GM13977 (cell line): ENCODE measurements at regions not wholly inside any gene's neighbourhood (a gene's known extent, or its start where the extent isn't known, plus 50 kb on each side); places are given as distances from the start of the nearest gene placed in this dataset.

ENCODE experiments used
- DNase-seq: peaks from one replicate; pipeline ENCODE4 v3.0.0; 2012; ENCODE audit warnings: low spot score
- in situ Hi-C: fragments of 300-500 bp; cut with MboI; formaldehyde crosslinking; loops from one replicate; pipeline ENCODE4 v1.12.0; 2022; ENCODE audit warnings: low sequenced_read_pairs, low pct_unique_long_range_greater_than_20kb, mixed read lengths, inconsistent platforms; ENCODE audit not compliant: unreplicated experiment
- TF ChIP-seq, protein P1 (sequence below): IDR thresholded peaks from 2 replicates; pipeline ENCODE4 v1.5.1; 2012; ENCODE audit warnings: mild to moderate bottlenecking, control low read depth; ENCODE audit not compliant: insufficient read depth; ENCODE audit errors: extremely low read depth, missing control alignments

DNA sequence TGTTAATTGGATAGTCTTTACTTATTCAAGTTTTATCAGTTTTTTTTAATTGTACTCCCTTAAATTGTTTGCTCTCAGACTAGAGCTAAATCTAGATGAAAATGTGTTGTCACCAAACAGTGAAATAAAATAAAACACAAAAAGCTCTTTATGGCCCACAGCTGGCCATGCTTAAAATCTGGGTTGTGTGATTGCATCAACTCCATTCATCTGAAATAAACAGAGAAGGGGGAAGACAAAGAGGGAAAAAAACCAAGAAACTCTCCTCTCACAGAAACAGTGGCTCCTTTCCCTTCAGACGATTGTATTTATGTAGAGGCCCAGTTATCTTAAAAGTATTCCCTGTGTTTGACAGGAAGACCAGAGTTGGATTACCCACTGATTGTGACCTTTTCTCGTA, 422.4 kb downstream of the IRX1 start:
- in situ Hi-C loops: no loop called here
- TF ChIP-seq, protein P1, sequence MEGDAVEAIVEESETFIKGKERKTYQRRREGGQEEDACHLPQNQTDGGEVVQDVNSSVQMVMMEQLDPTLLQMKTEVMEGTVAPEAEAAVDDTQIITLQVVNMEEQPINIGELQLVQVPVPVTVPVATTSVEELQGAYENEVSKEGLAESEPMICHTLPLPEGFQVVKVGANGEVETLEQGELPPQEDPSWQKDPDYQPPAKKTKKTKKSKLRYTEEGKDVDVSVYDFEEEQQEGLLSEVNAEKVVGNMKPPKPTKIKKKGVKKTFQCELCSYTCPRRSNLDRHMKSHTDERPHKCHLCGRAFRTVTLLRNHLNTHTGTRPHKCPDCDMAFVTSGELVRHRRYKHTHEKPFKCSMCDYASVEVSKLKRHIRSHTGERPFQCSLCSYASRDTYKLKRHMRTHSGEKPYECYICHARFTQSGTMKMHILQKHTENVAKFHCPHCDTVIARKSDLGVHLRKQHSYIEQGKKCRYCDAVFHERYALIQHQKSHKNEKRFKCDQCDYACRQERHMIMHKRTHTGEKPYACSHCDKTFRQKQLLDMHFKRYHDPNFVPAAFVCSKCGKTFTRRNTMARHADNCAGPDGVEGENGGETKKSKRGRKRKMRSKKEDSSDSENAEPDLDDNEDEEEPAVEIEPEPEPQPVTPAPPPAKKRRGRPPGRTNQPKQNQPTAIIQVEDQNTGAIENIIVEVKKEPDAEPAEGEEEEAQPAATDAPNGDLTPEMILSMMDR: no peak
- DNase-seq: no peak

DNA sequence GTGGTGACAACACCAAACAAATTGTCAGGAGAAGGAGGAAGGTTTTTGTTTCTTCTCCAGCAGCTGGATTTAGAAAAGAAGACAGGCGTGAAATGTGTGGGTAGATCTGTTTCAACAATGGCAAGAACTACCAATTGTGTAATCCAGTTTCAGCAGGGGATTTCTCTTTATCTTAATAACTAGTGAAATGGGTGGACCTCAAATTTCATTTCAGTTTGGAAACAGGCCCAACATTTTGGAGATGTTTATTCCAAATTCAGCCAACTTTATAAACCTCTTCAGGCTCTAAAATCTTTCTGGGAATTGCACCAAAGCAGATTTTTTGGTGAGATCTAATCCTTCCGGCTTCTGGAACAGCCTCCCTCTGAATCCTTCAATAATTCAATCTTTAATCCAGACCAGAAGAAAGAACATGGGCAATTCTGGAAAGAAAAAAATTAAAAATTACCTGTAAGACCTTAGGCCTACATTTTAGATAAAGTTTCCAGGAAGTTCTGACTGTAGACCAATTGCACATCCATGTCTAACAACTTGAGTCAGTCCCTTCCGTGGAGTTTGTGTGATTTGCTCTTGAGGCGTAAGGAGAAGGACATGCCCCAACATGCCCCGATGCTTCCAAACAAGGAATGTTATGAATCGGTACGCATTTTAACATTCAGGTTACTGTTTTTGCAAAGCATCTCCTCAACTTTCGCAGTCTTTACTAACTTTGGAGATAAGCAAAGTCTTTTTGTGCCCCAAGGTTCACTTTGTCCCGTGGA, 423.6 kb downstream of the IRX1 start:
- no peak for DNase-seq
- in situ Hi-C loops: no loop called here
- TF ChIP-seq, protein P1: no peak

DNA sequence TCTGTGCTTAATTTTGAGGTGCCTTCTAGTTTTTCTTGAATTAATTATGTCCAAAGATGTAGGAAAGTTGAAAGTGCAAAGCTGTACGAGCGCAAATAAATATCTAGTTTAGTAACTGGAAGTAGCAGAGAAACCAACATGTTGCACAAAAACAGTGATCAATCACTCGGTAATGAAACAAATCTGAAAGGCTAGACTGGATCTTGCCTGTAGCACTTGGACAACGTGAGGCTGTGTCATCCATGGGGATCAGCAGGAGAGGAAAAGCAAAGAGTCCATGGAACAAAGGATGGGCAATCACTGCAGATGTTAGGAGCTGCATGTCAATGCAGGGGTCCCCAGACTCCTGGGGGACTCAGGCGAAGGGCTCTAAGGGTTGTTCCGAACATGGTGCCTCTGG, 424.2 kb downstream of the IRX1 start:
- no peak for DNase-seq
- in situ Hi-C loops: no loop called here
- TF ChIP-seq, protein P1: no peak

DNA sequence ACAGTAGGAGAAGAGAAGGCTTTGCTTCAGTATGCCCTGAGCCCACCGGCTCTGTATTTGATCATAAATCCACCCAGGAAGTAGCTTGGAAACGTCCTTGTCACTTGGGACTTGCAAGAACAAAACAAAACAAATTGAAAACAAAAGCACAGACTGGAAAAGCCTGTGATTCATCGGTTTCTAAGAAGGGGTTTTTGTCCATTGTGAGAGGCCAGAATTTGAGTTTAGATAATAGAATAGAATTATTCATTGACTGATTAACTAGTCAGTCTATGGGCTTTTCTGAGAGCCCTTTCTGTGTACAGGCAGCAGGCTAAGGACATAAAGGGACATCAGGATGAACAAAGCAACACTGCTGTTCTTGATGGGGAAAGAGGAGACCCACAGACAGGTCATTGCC, 424.8 kb downstream of the IRX1 start:
- no peak for DNase-seq
- TF ChIP-seq, protein P1: no peak
- in situ Hi-C loops: no loop called here

DNA sequence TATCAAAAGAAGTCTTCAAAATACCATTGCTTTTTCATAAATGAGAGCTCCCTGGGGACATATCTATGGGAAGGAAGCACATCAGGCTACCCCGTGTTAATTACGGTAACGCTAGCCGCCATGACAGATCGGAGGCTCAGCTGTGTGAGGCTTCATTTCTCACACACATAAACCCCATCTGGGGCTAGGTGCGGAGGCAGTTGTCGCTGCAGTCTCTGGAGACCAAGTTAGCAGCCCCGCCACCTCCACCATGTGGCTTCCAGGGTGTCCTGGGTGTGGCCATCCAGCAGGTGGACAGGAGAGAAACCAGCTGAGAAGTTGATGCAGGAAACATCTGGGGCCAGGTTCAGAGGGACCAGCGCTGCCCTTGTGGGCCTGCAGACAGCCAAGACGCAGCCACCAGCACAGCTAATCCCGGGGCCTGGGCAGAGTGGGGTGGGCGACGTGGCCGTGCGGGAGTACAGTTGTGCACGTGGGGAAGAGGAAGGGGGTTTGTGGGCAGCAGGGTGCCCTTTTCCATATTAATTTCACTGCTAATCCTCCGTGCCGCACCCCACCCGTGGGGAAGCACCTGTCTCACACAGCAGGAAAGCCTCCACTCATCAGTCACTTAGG, 426.5 kb downstream of the IRX1 start:
- no peak for DNase-seq
- in situ Hi-C loops: no loop called here

DNA sequence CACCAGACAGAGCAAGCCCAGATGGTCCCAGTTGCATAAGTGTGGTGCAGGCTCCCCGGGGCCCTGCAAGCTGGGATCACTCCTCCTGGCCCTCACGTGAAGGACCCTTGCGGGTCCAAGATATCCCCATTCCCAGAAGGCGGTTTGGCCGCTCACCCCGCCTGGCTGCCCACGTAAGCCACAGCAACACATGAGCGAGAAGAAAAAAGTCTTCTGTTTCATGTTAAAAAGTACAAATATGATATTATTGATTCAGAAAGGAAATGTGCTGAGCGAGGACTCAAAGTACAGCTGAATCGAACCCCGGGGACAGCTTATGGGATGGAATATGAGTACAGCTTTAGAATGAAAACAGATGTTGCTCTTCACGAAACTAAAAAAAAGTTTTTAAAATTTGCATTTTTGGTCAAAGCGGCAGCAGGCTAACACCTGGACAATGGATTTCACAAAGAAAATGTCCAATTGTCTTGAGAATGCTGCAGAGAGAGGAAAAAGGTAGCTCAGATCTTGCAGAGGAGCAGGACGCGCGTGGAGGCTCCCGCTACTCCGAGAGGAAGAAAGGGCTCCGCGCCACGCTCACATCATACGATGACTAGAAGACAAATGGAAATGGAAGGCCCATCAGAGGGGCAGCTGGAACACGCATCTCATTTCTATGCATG, 427.6 kb downstream of the IRX1 start:
- DNase-seq: no peak
- TF ChIP-seq, protein P1: no peak
- in situ Hi-C loops: no loop called here

More for the DNA sequence above, 426.5 kb downstream of the IRX1 start:
- TF ChIP-seq, protein P1: no peak
